NCI-H82 treated with DMSO at 0.1 percent for 48 hours (cell line): ENCODE measurements at regions not wholly inside any gene's neighbourhood (a gene's known extent, or its start where the extent isn't known, plus 50 kb on each side); places are given as distances from the start of the nearest gene placed in this dataset.
"Not testable (repeated sequence)": the region's sequence is repeated elsewhere in the genome, so short reads cannot be mapped to it uniquely, and the experiment has no call there.

Experiments
- DNase-seq: peaks from one replicate; lab custom pipeline; 2025; ENCODE audit not compliant: unreplicated experiment; lab: John Stamatoyannopoulos, UW

- DNase-seq = no peak
Observed at GRCh38 chr21:28220680-28221079, 772.0 kb downstream of the LTN1 start.

DNA sequence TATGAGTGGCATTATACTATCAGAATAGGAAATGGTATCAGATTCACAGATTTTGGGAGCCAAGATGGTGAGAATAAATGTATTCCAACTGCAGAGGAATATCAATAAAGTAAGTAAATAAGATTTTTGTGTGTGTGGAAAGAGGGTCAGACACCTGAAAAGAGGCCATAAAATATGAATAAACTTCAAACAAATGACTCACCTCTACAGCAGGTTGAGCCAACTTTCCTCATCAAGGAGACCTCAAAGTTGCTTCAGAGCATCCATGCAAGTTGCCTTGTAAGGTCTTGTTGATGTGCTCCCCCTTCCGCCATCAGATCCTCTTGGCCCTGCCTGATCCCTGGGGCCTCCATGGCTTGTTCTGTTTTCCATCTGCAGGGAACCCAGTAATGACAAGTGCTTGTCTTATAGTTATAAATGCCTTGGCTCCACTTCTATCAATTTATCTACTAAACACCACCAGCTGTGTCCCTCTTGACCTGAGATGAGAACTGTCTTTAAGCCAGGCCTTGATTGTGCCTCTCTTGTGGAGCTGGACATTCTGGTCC is 775.6 kb downstream of the LTN1 start:
- no peak for DNase-seq

- DNase-seq = no peak
Observed at GRCh38 chr21:28215214-28215954, 777.3 kb downstream of the LTN1 start.

- no peak for DNase-seq
Observed at GRCh38 chr21:28214786-28215185, 777.9 kb downstream of the LTN1 start.

DNA sequence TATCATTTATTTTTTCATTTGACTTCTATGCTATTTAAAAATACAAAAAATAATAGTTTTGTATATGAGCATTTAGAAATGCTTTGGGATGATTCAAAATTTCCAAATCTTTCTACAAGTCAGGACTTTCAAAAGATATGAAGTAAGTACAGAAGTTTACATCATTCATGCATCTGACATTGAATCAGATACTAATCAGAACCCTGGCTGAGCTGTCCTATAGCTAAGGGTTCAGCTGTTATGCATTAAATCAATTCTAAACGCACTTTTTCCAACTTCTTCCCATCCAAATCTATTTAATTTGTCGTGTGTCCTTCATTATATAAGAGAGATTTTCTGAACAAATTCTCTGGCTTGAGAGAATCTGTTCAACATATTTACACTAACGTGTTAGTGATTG is 779.4 kb downstream of the LTN1 start:
- no peak for DNase-seq

DNA sequence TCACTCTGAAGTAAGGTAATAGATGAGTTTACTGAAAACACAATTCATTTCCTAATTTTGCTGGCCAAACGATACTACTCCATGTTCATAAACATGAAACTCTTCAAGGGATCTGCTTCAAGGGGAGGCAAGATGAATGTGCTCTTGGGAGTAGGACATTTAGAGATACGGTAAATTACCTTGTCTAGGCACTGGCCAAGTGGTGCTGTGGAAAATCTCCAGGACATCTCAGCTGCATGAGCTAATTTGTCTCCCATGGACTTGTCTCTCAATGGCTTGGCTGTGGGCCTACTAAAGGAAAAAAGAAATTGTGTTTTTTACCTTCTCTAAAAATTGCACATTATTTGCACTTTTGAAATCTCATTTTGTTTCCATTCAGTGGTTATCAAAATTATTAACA is 780.6 kb downstream of the LTN1 start:
- no peak for DNase-seq

DNA sequence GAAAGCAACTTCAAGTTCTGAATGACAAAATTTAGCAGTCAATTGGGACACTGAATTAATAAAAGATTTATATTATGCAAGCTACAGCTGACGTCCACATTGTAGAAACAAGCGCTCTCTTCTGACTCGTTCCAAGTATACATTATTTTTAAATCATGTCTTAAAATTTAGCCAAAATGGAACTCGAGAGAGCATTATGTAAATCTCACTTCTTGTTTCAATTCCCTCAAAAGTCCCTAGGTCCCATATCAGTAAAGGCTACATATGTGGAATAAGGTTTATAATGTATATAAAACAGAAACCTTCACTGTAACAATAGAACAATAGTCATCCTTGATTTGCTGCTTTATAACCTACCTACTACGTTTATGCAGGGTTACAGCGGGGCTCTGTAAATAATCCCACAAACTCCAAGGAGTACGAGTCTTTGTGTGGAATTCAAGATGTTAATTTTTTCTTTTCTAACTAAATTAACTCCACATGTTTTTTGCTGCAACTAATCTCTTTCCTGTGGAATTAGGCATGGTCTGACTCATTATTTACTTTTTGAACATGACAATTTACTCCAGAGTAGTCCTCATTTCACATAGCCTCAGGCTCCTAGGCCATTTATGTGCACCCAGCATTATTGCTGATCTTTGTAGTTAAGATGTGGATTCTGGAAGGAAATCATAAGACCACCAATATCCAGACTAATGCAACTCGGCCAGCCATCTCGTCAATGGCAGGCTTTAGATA is 785.1 kb downstream of the LTN1 start:
- DNase-seq = no peak

DNA sequence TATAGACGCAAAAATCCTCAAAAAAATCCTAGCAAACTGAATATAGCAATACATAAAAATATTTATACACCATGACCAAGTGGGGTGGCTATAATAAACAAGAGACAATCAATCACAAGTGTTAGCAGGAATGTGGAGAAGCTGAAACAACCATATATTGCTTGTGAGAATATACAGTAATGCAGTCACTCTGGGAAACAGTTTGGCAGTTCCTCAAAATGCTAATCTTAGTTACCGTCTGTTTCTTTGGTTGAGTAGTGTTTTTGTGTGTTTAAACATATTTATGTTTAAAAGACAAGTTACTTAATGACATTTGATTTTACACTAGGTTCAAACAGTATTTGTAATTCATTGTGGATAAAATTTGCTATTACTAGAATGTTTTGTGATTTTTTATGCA is 792.0 kb downstream of the LTN1 start:
- DNase-seq = no peak

GRCh38 chr21:28196981-28197380 is 795.7 kb downstream of the LTN1 start:
- no peak for DNase-seq

- DNase-seq = no peak
Observed at GRCh38 chr21:28193189-28193588, 799.5 kb downstream of the LTN1 start.

DNA sequence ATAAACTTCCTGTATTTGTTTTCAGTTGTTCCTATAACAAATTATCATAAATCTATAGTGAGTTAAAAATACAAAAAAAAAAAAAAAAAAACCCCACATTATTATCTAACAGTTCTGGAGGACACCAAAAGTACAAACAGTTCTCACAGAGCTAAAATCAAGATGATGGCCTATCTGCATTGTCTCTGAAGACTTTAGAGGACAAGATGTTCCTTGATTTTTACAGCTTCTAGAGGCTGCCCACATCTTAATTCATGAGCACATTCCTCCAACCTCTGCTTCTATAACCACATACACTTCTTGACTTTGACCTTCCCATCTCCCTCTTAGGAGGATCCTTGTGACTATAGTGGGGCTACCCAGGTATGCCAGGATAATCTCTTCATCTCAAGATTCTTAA is 806.1 kb downstream of the LTN1 start:
- DNase-seq = no peak

- DNase-seq = no peak
Observed at GRCh38 chr21:28181730-28182129, 810.9 kb downstream of the LTN1 start.

- no peak for DNase-seq
Observed at GRCh38 chr21:28179136-28179535, 813.5 kb downstream of the LTN1 start.

GRCh38 chr21:28177124-28177523 is 815.6 kb downstream of the LTN1 start:
- no peak for DNase-seq

DNA sequence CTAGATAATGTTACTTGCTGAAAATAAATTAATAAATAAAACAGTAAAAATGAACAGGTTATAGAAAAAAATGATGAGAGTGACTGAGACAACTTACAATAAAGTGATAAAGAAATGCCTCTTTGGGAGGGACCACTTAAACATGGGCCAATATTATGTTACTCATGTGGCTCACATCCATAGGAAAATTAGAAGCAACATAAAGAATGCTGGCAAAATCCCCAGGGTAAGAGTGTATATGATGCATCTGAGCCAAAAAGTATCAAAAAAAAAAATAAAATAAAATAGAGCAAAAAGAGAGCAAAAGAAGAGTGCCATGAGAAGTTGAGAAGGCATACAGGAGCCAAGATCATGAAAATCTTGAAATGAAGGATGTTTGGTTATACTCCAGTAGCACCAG is 818.0 kb downstream of the LTN1 start:
- no peak for DNase-seq

GRCh38 chr21:28174006-28174405 is 818.7 kb downstream of the LTN1 start:
- no peak for DNase-seq

DNA sequence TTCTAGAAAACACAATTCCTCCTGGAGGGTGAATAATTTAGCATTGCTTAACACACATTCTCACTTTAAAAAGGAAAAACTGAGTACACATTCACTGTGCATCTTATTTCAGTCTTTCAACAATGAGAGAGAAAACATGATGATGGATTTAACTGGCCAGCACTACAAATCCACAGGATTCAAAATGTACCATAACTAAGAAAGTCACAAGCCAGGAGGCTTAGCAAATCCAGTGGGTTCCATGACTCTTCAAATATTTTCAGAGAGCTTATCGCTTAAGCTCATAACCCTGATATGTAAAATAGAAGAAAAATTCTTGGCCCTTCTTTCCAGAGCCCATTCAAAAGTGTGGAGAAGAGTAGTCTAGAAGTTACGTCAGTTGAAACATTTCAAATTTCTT is 820.3 kb downstream of the LTN1 start:
- no peak for DNase-seq

DNA sequence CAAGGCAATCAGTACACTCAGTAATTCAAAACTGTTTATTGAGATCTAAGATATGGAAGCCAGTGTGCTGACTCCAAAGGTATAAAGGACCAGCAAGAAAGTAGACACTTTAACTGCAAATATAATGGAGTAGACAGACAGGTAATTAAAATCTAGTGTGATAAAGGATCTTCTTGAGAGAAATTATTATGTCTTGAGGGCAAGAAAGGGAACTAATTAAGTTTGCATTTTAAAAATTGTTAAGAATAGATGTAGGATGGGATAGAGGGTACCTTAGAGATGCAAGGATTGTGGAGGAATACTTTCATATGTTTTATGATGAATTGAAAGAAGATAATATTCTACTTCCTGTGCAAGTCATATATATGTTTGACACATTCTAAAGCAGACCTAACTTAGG is 825.3 kb downstream of the LTN1 start:
- no peak for DNase-seq

DNA sequence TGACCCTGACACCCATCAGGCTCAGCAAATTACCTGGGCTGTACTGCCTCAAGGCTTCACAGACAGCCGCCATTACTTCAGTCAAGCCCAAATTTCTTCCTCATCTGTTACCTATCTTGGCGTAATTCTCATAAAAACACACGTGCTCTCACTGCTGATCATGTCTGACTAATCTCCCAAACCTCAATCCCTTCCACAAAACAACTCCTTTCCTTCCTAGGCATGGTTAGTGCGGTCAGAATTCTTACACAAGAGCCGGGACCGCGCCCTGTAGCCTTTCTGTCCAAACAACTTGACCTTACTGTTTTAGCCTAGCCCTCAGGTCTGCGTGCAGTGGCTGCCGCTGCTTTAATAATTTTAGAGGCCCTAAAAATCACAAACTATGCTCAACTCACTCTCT is 828.2 kb downstream of the LTN1 start:
- not testable (repeated sequence) for DNase-seq

DNA sequence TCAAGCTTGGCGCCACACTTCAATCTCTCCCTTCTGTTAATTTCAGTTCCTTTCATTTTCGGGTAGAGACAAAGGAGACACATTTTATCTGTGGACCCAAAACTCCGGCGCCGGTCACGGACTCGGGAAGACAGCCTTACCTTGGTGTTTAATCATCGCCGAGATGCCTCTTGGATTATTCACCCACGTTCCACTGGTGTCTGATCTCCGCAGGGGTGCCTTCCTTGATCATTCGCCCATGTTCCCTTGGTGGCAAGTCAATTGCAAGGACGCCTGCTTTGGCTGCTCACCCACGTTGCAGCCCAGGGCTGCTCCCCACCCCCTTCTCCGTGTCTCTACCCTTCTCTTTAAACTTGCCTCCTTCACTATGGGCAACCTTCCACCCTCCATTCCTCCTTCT is 830.6 kb downstream of the LTN1 start:
- DNase-seq = not testable (repeated sequence)

GRCh38 chr21:28160378-28160777 is 832.3 kb downstream of the LTN1 start:
- no peak for DNase-seq

DNA sequence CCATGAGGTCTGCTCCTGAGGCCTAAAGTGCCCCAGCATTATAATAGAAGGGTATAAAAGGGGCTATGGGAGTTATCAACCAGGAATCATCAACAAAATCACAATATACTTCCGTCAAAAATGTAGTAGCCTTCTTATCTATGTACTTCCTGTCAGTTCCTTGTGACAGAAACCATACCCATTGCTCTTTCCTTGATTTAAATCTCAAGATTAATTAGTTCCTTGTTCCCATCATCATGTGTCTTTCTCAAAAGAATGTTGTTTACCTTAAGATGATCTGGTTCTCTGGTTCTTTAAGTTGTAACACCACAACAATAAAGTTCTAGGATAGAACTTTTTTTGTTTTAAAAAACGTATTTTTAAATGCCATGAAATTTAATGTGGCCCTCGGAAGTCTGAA is 833.3 kb downstream of the LTN1 start:
- no peak for DNase-seq
